ENCODE measurements at regions not wholly inside any gene's neighbourhood (a gene's known extent, or its start where the extent isn't known, plus 50 kb on each side); places are given as distances from the start of the nearest gene placed in this dataset.

- WGBS, 2 donors: 33 to 61% methylated on average over 2 of the region's 2 CpGs
- intact Hi-C loops (cut with DNase I): no loop called here
- no peak for DNase-seq
- H3K36me3 ChIP-seq: no peaks in the 10 kb centered on the region
- H3K27me3 ChIP-seq: no peaks in the 10 kb centered on the region
- H3K27ac ChIP-seq: no peak overlapping the region
- H3K9me3 ChIP-seq: peaks cover 0 to 16% (median 1%) of the 10 kb centered on the region in 4 donors
- TF ChIP-seq POLR2AphosphoS5 (IDR thresholded peaks at IDR 0.05) (no peak), POLR2A (IDR thresholded peaks at IDR 0.05) (no peak), CTCF (IDR thresholded peaks at IDR 0.05) (no peak), EP300 (IDR thresholded peaks at IDR 0.05) (no peak)
- H3K4me1 ChIP-seq: no peaks in the 10 kb centered on the region
- H3K4me3 ChIP-seq: no peak overlapping the region
Measured at GRCh38 chr9:78962156-78962555, 609.6 kb upstream of the TLE4 start.

GRCh38 chr9:78963911-78964310 is 607.9 kb upstream of the TLE4 start:
- intact Hi-C loops (cut with DNase I): no loop called here
- DNase-seq: no peak
- no peak overlapping the region for H3K4me3 ChIP-seq
- H3K4me1 ChIP-seq: no peaks in the 10 kb centered on the region
- no peak overlapping the region for H3K27ac ChIP-seq
- TF ChIP-seq POLR2A (IDR thresholded peaks at IDR 0.05) (no peak), CTCF (IDR thresholded peaks at IDR 0.05) (no peak), POLR2AphosphoS5 (IDR thresholded peaks at IDR 0.05) (no peak), EP300 (IDR thresholded peaks at IDR 0.05) (no peak)
- H3K9me3 ChIP-seq: peaks cover 0 to 15% (median 1%) of the 10 kb centered on the region in 4 donors
- no peaks in the 10 kb centered on the region for H3K36me3 ChIP-seq
- H3K27me3 ChIP-seq: no peaks in the 10 kb centered on the region

GRCh38 chr9:78967596-78968217 is 604.1 kb upstream of the TLE4 start:
- TF ChIP-seq EP300 (IDR thresholded peaks at IDR 0.05) (no peak), CTCF (IDR thresholded peaks at IDR 0.05) (no peak), POLR2AphosphoS5 (IDR thresholded peaks at IDR 0.05) (no peak), POLR2A (IDR thresholded peaks at IDR 0.05) (no peak)
- WGBS, 2 donors: 34 to 74% methylated on average over 3 of the region's 3 CpGs
- no peak overlapping the region for H3K27ac ChIP-seq

GRCh38 chr9:78970375-78970774 is 601.4 kb upstream of the TLE4 start:
- H3K27me3 ChIP-seq: no peaks in the 10 kb centered on the region
- DNase-seq: no peak
- intact Hi-C loops (cut with DNase I): no loop called here

More at GRCh38 chr9:78967596-78968217, 604.1 kb upstream of the TLE4 start:
- Histone ChIP-seq H3K4me1 (no peaks in the 10 kb centered on the region), H3K9me3 (no peaks in the 10 kb centered on the region), H3K36me3 (no peaks in the 10 kb centered on the region), H3K4me3 (no peak overlapping the region), H3K27me3 (no peaks in the 10 kb centered on the region)
- DNase-seq: no peak
- intact Hi-C loops (cut with DNase I): no loop called here

More at GRCh38 chr9:78970375-78970774, 601.4 kb upstream of the TLE4 start:
- 71 to 76% methylated on average over 2 of the region's 2 CpGs for WGBS, 2 donors
- H3K27ac ChIP-seq: no peak overlapping the region
- no peaks in the 10 kb centered on the region for H3K9me3 ChIP-seq
- no peak overlapping the region for H3K4me3 ChIP-seq
- TF ChIP-seq CTCF (IDR thresholded peaks at IDR 0.05) (no peak), POLR2AphosphoS5 (IDR thresholded peaks at IDR 0.05) (no peak), POLR2A (IDR thresholded peaks at IDR 0.05) (no peak), EP300 (IDR thresholded peaks at IDR 0.05) (no peak)
- no peaks in the 10 kb centered on the region for H3K4me1 ChIP-seq
- no peaks in the 10 kb centered on the region for H3K36me3 ChIP-seq
